ENCODE measurements at regions not wholly inside any gene's neighbourhood (a gene's known extent, or its start where the extent isn't known, plus 50 kb on each side); places are given as distances from the start of the nearest gene placed in this dataset.

- no peak for TF ChIP-seq CTCF (conservative IDR thresholded peaks at IDR 0.05 in 1 of 2, IDR thresholded peaks at IDR 0.05 in 1 of 2; ENCODE audit: low read depth in 1 of 2, low read length in 2 of 2)
- no peak for TF ChIP-seq EZH2 (IDR thresholded peaks at IDR 0.05; ENCODE audit: low read length, missing control alignments)
Observed at GRCh38 chr3:162665684-162666391, 1169.2 kb downstream of the OTOL1 start.
